ENCODE measurements at regions not wholly inside any gene's neighbourhood (a gene's known extent, or its start where the extent isn't known, plus 50 kb on each side); places are given as distances from the start of the nearest gene placed in this dataset.

DNA sequence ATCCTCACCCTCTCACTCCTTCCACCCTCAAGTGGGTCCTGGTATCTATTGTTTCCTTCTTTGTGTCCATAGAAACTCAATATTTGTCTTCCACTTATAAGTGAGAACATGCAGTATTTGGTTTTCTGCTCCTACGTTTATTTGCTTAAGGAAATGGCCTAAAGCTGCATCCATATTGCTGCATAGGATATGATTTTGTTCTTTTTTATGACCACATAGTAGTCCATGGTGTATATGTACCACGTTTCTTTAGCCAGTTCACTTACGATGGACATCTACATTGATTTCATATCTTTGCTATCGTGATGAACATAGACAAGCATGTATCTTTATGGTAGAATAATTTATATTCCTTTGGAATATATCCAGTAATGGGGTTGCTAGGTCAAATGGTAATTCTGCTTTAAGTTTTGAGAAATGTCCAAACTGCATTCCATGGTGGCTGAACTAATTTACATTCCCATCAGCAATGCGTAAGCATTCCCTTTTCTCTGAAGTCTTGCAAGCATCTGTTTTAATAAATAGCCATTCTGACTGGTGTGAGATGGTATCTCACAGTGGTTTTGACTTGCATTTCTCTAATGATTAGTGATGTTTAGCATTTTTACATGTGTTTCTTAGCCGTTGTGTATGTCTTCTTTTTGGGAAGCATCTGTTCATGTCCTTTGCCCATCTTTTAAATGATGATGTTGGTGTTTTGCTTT lies 650.2 kb downstream of the ZNF385D start:
- TF ChIP-seq, protein P1, sequence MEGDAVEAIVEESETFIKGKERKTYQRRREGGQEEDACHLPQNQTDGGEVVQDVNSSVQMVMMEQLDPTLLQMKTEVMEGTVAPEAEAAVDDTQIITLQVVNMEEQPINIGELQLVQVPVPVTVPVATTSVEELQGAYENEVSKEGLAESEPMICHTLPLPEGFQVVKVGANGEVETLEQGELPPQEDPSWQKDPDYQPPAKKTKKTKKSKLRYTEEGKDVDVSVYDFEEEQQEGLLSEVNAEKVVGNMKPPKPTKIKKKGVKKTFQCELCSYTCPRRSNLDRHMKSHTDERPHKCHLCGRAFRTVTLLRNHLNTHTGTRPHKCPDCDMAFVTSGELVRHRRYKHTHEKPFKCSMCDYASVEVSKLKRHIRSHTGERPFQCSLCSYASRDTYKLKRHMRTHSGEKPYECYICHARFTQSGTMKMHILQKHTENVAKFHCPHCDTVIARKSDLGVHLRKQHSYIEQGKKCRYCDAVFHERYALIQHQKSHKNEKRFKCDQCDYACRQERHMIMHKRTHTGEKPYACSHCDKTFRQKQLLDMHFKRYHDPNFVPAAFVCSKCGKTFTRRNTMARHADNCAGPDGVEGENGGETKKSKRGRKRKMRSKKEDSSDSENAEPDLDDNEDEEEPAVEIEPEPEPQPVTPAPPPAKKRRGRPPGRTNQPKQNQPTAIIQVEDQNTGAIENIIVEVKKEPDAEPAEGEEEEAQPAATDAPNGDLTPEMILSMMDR (IDR thresholded peaks at IDR 0.05) = no peak
- no peak for TF ChIP-seq POLR2A (IDR thresholded peaks at IDR 0.05)
